ENCODE measurements at regions not wholly inside any gene's neighbourhood (a gene's known extent, or its start where the extent isn't known, plus 50 kb on each side); places are given as distances from the start of the nearest gene placed in this dataset.
"Not testable (repeated sequence)": the region's sequence is repeated elsewhere in the genome, so short reads cannot be mapped to it uniquely, and the experiment has no call there.

DNA sequence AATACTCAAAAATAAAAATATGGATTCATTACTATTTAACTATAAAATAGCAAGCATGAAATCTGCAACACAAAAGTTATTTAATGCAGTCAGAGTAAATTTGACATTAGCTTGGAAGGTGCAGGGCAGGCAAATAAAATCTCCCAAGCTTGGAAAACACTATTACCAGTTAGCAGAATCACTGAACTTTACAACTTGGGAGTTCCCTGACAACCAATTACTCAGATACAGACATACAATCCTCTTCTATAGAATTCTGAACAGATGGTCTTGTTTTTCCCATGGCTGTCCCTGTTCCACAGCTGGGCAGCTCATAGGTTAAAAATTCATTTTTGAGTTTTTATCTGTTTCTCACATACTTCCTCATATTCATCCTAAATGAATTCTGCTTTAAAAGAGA is 1002.6 kb downstream of the SORCS3 start:
- no peak for DNase-seq (ENCODE audit: low read depth)

DNA sequence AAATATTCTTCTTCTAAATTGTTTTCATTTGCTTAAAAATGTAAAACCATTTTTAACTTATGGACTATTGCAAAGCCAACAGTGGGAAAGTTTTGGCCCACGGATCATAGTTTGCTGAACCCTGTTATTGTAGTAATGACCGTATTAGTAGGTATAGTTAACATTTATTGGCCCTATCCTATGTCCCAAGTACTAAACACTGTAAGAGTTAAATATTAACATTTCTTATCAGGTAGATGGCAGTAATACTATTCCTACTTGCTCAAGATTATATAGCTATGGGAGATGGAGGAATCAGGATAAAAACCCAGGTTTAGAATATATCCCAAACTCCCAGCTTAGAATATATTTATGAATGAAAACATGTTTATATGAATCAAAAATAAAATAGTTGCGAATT is 993.2 kb downstream of the SORCS3 start:
- DNase-seq (ENCODE audit: low read depth): no peak

DNA sequence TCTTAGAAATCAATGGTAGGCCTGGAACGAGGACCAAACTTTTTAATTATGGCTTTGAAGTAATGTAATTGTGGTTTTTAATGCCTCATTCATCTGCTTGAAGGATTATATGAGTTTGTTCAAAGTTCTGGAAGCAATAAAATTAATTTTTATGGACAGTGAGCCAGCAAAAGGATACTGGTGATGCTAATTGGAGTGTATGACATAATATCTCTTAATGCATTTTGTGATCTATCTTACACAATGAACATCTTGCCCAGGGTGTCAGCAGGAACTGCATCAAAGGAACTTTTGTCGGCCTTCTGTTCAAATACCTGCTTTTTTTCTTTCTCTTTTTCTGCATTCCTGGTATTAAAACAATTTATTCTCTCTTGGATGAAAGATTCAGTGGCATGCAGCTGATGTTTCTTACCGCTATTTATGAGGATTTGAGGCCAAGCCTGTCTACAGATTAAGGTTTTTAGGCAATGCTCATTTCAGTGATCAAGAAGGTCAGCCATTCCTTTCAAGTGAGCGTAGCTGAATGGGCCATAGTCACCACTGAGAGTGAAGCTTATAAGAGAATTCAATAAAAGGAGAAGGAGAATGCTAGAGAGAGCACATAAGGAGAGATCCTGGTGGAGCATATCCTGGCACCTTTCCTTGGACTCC is 974.8 kb downstream of the SORCS3 start:
- DNase-seq (ENCODE audit: low read depth): no peak

DNA sequence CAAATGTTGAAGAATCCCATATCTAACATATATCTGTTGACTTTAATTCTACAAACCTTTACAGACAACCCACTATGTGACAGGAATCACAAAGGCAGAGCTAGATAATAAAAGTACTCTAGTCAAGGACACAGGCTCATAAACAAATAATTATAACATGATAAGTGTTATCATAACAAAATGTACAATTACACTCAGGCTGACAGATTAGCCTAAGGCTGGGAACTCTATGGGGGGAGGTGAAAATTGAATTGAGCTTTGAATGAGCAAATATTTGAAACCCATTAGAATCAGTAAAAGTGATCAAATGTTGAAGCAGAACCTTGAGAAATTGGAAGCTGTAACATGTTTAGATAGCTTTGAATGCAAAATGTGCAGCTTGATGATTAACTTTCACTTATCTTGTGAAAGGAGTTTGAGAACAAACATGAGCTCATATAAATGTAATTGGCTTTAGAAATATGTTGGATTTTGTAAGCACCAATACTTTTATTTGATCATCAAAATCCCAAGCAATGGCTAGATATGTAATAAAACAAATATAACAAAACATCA is 970.2 kb downstream of the SORCS3 start:
- no peak for DNase-seq (ENCODE audit: low read depth)

DNA sequence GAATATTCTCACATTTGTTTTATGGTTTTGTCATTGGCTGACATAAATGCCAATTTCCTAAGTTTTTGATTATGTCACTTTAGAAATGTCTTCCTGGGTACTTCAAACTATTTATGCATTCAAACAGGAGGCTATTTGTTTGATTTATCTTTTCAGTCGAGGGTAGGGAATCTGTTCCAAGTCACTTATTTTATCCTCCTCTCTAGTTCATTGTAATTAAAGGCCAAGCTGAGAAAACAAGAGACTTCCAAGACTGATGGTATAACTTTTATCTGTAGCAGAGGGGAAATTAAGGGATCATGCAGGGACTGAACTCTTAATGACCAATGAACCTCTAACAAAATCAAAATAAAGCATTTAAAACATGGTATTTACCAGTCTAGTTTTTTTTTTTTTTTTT is 968.4 kb downstream of the SORCS3 start:
- no peak for DNase-seq (ENCODE audit: low read depth)

DNA sequence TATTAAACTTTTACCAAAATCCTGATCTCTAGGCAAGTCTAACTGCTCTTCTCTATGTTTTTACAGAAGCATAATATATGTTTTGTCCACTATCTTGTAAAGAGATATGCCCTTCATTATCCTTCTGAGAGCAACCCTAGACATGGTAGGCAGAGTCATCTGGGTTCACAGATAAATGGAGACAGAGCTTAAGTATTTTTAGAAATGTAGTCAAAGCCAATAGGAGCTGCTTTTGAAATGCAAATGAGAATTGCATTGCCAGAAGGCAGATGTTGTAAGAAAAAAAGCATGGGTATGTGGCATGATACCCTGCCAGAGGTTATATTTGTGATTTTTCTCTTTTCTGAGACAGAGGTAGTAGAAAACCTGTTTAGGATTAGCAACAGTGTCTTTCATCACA is 964.8 kb downstream of the SORCS3 start:
- DNase-seq (ENCODE audit: low read depth): no peak

DNA sequence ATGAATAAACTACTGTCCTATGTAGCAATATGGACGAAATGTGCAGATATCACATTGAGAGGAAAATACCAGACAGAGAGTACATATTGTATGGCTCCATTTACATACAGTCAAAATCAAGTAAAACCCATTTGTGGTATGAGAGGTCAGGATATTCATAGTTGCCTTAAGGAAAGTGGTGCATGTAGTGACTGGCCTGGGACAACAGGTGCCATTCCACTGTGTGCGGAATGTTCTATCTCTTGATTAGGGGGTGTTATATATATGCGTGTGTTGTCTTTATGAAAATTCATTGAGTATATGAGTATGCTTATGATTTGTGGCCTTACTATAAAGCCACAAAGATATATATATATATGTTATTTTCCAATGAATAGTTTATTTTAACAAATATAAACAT is 964.0 kb downstream of the SORCS3 start:
- no peak for DNase-seq (ENCODE audit: low read depth)

DNA sequence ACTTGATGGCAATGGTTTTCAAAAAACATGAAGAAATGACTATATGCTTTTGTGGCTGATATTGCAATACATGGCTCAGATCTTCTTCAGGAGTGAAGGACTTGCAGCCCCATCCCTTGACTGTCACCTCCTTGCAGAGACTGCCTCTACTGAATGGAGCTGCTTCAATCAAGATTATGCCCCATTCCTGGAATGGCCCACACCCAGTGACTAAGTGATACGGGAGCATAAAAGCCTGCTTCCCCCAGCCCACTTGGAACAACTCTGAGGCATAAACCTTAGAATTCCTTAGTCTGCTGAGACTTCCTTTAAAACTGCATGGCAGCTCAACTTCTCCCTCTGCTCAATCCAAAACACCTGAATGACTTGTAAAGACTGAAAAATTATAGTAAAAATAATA is 957.1 kb downstream of the SORCS3 start:
- no peak for DNase-seq (ENCODE audit: low read depth)

DNA sequence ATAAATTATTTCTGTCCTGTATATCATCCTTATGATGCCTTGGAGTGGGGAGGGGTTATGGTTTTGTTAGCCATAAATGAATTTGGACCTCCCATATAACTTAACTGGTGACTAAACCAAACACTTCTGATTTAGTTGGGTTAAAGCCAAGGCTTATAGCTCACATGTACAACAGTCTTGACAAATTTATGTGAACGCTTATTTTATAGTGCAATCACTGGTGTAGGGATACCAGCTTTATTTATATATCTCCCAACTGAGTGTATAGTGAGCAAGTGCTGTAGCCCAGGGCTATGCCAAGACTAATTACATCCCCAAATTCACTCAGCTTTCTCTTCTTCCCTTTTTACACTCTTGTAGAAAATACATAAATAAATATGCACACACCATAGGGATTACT is 956.2 kb downstream of the SORCS3 start:
- DNase-seq (ENCODE audit: low read depth): no peak

DNA sequence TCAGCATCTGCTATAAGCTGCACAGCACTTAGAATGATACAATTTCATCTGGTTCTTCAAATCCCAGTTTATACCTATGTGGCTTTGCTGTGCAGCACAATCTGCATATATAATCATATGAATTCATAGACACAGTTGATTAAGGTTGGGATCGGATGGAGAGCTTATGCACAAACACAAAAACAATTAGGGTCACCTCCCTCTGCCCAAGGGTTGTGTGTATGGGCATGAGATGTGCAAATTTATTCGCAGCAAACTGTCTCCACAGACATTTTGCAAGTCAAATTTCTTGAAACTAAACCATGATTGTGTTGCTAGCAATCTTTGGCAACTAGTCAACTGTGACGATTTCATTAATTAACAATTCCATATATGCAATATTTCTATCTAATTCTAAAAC is 955.7 kb downstream of the SORCS3 start:
- no peak for DNase-seq (ENCODE audit: low read depth)

DNA sequence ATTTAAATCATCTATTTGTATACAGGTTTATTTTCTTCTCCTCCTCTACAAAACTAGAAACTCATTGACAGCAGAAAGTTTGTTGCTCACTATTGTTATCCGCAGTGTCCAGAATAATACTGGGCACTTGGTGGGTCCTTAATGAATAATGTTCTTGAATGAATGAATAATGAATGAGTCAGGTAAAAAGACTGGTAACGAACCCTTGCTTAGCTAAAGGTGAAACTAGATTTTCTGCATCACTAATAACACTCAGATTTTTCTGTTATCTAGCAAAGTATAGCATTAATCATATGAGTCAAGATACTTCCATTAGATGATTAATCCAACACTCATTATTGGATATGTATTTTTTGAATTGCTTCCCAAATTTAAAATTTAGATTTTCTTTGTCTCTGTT is 953.2 kb downstream of the SORCS3 start:
- DNase-seq (ENCODE audit: low read depth): no peak

DNA sequence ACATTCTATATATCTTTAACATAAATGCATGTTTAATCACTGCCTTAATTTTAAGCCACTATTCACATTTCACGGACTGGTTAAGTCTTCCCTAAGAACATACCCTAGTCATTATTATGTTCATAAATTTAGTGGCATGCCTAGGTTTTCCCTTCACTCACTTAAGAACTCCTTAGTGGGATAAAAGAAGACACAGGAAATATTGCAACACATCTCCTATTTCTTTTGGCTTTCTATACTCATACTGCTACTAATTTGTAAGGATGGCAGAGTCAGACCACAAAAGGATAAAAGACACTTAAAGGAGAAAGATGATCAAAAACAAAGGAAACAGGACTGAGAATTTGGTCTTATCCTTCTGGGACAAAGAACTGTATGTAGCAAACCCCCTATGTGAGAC is 951.4 kb downstream of the SORCS3 start:
- DNase-seq (ENCODE audit: low read depth): no peak

DNA sequence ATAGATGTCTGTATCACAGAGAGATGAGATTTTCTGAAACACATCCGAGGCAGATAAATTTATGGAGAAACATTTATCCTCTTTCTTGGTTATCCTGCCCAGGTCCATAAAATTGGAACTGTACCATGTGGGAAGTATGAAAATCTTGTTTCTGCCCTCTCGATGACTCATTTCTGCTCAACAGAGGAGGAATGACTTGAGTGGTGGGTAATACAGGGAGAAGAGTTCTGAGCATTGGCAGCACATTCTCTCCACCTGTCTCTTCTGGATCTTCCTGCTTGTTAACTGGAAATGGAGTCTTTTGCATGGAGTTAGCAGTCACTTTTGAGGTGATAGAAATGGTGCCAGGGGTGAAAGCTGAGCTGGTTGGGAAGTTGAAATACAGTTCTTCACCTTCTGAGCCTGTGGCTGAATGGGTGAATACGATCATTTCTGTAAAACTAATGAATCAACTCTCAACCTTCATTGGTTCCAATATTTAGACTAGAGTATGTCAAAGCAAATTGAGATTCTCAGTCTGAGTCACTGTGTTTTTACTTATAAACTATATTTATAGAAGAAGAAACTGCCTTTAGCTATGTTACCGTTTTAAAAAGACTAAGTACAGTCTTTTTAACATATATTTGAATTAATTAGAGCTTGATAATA is 945.5 kb downstream of the SORCS3 start:
- no peak for DNase-seq (ENCODE audit: low read depth)

DNA sequence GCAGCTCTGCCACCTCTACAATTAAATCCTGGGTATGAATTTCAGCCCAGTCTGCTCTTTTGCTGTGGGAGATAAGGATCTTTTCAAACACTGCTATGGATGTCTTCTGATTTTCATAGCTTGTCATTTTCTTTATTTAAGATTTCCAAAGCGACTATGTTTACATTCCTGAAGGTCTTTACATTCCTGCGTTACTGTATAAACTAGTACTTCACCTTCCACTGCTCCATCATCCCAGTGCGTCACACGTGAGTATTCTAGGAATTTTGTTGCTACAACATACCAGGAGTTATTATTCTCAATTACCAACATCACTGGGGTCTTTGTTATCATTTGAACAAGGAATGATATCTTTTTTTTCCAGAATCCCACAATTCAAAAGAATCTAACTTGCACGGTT is 944.7 kb downstream of the SORCS3 start:
- no peak for DNase-seq (ENCODE audit: low read depth)

DNA sequence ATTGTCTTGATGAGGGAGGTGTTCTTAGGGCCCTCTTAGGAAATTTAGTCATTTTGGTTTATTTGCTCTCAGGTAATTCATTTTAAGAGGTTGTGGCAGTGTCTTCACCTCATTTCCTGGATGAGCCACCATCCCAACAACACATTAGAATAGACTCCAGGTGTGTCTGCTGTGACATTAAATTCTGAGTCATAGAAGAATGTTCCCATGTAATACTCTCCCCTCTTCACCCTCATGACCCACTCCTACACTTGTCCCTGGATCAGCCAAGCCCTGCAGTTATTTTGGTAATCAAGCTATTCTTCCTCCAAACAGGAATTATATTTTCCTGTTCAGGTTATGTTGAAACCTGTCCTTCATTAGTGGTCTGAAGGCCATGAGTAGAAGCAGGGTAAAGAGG is 944.1 kb downstream of the SORCS3 start:
- no peak for DNase-seq (ENCODE audit: low read depth)

DNA sequence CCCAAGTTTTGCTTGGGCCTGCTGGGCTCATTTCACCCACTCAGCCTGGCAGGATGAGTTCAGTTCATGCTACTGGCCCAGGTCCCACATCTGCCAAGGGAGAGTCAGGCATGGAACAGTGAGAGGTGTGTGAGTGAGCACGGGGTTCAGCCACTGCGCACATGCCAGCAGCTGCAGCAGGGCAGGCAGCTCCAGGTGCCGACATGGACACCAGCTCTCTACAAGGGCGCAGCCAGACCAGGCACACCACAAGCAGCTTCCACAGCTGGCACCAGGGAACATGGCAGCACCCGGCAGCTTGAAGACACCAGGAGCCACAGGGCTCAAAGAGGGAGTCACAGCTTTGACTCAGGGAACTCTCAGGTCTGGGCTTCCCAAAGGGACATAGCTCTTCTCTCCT is 938.0 kb downstream of the SORCS3 start:
- no peak for DNase-seq (ENCODE audit: low read depth)

DNA sequence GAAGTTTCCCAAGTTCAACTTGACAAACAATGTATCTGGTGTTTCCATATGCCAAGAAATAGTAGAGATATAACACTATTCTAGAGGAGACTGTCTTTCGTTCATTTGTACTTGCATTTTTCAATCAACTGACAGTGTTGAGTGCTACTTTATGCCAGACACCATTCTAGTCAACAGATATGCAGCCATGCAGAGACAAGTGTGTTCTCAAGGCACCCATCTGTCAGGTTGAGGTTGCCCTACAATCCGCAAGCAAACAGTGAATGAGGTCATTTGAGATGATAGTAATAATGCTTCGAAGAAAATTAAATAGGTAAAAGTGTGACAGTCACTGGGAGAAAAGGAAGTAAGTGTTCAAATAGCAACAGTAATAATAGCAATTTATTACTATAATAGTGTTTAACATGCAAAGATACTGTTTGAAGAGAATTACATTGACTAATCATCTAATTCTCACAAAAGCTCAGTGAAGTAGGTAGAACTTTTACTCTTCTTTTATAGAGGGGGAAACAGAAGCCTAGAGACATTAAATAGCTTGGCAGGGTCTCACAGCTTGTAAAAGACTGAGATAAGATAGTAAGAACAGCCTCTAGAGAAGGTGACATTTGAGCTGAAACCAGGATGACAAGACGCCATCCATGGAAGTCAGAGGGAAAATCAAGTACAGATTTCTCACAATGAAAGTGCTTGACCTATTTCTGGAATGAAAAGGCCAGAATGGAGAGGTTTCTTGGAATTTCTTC is 936.9 kb downstream of the SORCS3 start:
- DNase-seq (ENCODE audit: low read depth): no peak

DNA sequence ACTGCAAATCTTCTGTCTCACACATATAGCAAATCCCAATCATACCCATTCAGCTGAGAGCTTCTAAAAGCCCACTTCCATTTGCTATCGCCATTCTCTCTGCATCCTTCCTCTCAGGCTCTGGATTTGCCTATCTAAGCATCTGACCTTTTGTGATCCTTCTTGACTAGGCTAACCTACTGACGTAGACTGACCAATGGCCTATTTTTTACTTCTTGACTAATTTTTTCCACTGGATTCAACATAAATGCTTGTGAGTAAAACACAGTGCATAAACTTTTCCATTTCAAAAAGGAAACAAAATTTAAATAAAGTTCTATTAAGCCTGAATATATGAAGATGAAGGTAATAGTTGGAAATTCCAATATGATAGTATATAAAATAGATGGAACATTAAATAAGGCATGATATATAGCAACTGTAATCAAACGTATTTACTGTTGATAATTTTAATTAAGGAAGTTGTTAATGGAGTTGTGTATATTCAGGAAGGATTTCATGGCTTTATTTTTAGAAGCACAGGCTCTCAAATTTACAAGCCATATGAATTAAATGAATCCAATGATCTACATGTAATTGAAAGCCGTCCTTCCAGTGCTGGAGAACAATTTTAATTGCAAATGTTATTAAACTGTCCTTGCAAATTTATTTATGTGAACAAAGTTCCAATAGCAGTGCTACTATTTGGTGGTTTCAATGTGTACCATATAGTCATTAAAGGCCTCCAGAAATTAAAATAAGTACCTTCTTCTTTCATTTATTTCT is 918.4 kb downstream of the SORCS3 start:
- no peak for DNase-seq (ENCODE audit: low read depth)

DNA sequence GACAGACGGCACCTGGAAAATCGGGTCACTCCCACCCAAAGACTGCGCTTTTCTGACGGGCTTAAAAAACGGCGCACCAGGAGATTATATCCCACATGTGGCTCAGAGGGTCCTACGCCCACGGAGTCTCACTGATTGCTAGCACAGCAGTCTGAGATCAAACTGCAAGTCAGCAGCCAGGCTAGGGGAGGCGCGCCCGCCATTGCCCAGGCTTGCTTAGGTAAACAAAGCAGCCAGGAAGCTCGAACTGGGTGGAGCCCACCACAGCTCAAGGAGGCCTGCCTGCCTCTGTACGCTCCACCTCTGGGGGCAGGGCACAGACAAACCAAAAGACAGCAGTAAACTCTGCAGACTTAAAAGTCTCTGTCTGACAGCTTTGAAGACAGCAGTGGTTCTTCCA is 909.4 kb downstream of the SORCS3 start:
- not testable (repeated sequence) for DNase-seq (ENCODE audit: low read depth)

DNA sequence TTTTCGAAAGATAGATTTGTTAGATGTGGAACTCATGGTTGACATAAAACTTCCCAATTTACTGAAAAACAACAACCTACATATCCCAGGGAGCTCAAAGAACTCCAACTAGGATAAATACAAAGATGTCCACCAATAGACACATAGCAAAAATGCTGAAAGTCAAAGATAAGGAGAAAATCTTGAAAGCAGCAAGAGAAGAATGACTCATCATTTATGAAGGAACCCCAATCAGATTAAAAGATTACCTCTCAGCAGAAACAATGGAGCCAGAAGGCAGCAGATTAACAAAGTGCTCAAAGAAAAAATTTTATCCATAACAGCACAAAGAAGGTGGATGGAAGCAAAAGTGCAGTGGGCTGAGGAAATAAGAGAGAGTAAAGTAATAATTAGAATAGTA is 908.6 kb downstream of the SORCS3 start:
- no peak for DNase-seq (ENCODE audit: low read depth)

DNA sequence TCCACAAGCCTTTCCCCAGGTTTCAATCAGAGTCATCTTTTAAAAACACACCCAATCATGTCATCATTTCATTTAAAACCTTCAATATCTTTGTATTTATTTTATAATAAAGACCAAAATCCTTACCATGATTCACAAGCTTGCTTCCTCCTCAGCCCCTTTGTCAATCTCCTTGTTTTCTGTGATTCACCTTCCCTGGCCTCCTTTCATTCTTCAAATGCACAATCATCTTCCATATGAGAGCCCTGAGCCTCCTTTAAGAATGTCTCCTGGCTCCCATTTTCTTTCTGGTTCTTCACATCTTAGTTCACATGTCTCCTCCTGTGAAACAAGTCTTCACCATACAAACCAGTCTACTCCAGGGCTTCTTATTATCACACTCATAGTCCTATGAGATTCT is 904.0 kb downstream of the SORCS3 start:
- no peak for DNase-seq (ENCODE audit: low read depth)

DNA sequence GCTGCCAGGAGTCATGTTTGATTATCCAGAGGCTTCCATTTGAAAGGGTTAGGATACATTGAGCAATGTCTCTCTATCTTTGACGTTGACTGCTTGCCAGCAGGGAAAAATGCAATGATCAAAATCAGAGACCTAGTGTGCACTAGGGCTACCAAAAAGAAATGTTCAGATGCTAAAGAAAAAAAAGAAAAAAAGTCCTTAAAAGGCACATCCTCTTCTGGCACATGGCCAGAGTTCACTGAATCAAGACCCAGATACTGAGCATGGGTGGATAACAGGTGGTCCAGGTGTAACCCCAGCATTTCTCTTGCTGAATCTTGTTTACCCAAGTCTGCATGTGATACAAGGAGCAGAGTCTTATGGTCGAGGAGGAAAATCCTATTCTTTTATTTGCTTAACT is 899.3 kb downstream of the SORCS3 start:
- no peak for DNase-seq (ENCODE audit: low read depth)

DNA sequence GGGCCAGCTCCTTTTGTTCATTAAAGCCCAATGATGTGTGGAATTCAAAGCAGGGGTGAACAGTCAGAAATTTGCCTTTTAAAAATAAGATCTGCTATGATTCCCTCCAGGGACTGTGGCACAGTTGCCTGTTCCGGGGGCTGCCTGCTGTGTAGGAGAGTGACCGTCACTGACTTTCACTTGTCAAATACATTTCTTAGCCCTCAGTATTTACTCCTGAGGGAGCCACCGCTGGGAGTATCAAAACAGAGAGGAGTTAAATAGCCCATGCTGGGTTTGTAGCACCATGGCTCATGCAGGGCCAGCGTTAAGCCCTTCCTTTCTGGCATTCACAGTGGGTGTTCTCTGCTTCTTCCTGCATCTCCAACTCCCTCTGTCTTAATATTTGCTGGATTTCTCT is 897.8 kb downstream of the SORCS3 start:
- no peak for DNase-seq (ENCODE audit: low read depth)
